Ishikawa (cell line): ENCODE measurements at regions not wholly inside any gene's neighbourhood (a gene's known extent, or its start where the extent isn't known, plus 50 kb on each side); places are given as distances from the start of the nearest gene placed in this dataset.

Experiments
- EP300 ChIP-seq: IDR thresholded peaks from 2 replicates; pipeline ENCODE4 v1.6.1; 2012; ENCODE audit warnings: borderline replicate concordance
- TCF12 ChIP-seq: IDR thresholded peaks from 2 replicates; pipeline ENCODE4 v1.6.1; 2012; ENCODE audit warnings: low read depth

DNA sequence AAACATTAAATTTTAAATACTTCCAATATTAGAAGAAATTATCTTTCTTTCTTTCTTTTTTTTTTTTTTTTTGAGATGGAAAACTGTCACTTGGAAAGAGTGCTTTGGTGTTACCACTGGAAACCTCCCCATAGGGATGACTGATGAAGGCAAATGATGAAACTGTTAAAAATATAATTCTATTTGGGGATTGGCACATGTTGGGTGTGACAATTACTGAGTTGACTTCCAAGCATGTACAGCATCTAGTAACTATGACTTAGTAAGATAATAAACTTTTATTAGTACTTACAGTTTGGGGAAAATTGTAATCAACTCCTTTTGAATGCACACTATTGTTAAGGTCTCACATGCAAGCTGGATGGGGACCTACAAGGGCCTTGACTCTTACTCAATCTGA lies 592.5 kb downstream of the KCTD12 start:
- TF ChIP-seq TCF12 (no peak), EP300 (no peak)
